ENCODE measurements at regions not wholly inside any gene's neighbourhood (a gene's known extent, or its start where the extent isn't known, plus 50 kb on each side); places are given as distances from the start of the nearest gene placed in this dataset.

DNA sequence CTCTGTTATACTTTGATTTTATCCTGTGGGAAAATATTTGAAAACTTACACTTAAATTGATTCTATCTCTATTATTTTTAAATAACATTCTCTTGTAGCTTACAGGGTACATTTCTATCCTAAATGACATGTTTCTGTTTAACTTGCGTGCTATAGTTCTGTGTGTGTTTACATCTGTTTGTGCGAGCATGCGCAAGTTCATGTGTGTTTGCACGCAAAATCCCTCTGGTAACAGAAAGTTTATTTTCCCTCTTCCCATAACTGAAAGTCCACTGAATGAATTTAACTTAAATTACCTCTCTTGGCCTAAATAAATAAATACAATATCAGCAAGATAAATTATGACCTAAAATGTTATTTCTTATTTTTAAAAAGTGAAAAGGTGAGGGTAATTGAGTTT is 117.3 kb upstream of the NEO1 start:
- no peak overlapping the region for H3K4me3 ChIP-seq (ENCODE audit: low read depth, low read length)
- no peak for DNase-seq (ENCODE audit: low read depth)
- TF ChIP-seq, protein P1, sequence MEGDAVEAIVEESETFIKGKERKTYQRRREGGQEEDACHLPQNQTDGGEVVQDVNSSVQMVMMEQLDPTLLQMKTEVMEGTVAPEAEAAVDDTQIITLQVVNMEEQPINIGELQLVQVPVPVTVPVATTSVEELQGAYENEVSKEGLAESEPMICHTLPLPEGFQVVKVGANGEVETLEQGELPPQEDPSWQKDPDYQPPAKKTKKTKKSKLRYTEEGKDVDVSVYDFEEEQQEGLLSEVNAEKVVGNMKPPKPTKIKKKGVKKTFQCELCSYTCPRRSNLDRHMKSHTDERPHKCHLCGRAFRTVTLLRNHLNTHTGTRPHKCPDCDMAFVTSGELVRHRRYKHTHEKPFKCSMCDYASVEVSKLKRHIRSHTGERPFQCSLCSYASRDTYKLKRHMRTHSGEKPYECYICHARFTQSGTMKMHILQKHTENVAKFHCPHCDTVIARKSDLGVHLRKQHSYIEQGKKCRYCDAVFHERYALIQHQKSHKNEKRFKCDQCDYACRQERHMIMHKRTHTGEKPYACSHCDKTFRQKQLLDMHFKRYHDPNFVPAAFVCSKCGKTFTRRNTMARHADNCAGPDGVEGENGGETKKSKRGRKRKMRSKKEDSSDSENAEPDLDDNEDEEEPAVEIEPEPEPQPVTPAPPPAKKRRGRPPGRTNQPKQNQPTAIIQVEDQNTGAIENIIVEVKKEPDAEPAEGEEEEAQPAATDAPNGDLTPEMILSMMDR (IDR thresholded peaks at IDR 0.05; ENCODE audit: control insufficient read depth, extremely low read depth, insufficient read depth), result no peak

DNA sequence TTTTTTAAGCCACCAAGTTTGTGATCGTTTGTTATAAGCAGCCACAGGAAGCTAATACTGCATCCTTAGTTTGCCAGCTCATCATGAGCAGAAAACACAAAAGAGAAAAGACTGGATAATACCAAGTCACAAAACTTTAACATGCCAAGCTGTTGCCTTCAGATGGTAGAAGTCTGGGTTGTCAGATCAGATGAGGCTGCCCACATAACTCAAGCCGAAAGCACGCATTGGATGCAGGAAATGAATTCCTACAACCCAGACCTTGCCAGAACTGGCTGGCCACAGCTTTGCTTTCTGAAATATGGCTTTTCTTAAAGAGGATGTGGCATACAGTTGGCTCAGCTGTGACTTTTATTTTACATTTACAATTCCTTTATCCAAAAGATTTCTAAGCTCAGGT is 118.3 kb upstream of the NEO1 start:
- TF ChIP-seq, protein P1 (IDR thresholded peaks at IDR 0.05; ENCODE audit: control insufficient read depth, extremely low read depth, insufficient read depth), result no peak
- H3K4me3 ChIP-seq (ENCODE audit: low read depth, low read length), result no peak overlapping the region
- no peak for DNase-seq (ENCODE audit: low read depth)

DNA sequence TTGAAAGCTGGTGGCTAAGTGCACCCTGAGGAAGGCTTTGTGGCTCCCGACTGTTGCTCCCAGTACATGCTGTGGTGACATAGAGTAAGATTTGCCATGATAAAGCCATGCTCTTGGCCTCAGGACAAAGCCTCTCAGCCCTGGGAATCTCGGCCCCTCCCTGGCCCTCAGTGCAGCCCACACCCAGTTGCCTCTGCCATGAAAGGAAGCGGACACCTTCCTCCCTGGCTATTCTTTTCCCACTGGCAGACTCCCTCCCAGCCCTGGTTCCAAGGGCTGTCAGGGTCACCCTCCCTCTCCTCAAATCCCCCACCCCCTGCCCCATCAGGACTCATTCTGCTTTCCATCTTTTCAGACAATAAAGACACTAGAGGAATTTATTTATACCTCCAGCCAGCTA is 119.8 kb upstream of the NEO1 start:
- TF ChIP-seq, protein P1 (IDR thresholded peaks at IDR 0.05; ENCODE audit: control insufficient read depth, extremely low read depth, insufficient read depth), result no peak
- DNase-seq (ENCODE audit: low read depth), result no peak
- H3K4me3 ChIP-seq (ENCODE audit: low read depth, low read length), result no peak overlapping the region

DNA sequence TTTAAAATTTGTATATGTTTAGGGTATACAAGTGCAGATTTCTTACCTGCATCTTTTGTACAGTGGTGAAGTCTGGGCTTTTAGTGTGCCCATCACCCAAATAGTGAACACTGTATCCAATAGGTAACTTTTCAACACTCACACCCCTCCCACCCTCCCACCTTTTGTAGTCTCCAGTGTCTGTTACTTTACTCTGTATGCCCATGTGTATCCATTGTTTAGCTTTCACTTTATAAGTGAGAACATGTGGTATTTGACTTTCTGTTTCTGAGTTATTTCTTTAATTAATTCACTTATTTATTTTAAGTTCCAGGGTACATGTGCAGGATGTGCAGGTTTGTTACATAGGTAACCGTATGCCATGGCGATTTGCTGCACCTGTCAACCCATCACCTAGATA is 124.8 kb upstream of the NEO1 start:
- no peak for DNase-seq (ENCODE audit: low read depth)
- H3K4me3 ChIP-seq (ENCODE audit: low read depth, low read length), result no peak overlapping the region
- TF ChIP-seq, protein P1 (IDR thresholded peaks at IDR 0.05; ENCODE audit: control insufficient read depth, extremely low read depth, insufficient read depth), result no peak

DNA sequence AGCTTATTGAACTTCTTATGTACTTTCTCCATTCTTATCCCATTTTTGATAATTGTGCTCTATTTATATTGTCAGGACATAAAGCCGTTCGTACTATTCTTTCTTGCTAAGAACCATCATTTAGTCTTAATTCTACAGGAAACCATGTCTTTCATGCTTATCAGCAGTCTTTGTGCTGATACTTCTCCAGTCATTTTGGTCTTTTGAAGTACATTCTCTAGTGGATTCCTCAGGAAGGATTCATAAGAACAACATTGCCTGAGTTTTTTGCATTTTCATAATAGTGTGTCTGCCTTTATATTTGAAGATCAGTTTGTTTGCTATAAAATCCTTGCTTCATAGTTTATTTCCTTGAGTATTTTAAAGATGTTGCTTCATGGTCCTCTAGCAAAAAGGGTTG is 126.6 kb upstream of the NEO1 start:
- no peak for DNase-seq (ENCODE audit: low read depth)
- TF ChIP-seq, protein P1 (IDR thresholded peaks at IDR 0.05; ENCODE audit: control insufficient read depth, extremely low read depth, insufficient read depth), result no peak
- no peak overlapping the region for H3K4me3 ChIP-seq (ENCODE audit: low read depth, low read length)

DNA sequence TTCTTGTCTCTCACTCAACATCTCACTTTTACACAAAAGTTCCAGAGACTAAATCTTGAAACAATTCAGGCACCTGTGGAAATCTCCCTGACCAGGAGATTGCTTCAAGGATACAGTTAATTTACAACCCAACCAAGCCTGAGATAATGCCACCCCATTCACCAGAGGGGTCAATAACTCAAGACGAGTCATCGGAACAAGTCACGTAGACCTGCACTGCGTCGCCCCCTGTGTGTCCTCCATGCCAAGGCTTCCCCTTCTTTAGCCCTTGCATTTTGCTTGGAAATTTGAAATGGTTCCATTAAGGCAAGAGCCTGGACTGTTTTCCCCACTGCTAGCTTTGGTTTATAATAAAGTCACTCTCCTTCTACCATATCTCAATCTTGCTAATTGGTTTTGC is 129.0 kb upstream of the NEO1 start:
- DNase-seq (ENCODE audit: low read depth), result no peak
- TF ChIP-seq, protein P1 (IDR thresholded peaks at IDR 0.05; ENCODE audit: control insufficient read depth, extremely low read depth, insufficient read depth), result no peak
- no peak overlapping the region for H3K4me3 ChIP-seq (ENCODE audit: low read depth, low read length)

DNA sequence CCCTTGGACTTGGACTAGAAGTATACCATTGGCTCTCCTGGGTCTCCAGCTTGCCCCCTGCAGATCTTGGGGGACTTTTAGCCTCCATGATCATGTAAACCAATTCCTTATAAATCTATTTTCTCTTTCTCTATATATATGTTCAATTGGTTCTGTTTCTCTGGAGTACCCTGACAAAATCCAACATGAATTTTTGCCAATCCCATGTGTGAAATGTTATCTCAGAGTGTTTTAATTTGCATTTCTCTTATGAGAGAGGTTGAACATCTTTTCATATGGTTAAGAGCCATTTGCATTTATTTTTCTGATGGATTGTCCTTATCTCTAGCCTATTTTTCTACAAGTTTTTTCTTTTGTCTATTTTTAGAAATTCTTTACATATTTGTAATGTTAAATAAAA is 131.7 kb upstream of the NEO1 start:
- TF ChIP-seq, protein P1 (IDR thresholded peaks at IDR 0.05; ENCODE audit: control insufficient read depth, extremely low read depth, insufficient read depth), result no peak
- DNase-seq (ENCODE audit: low read depth), result no peak
- H3K4me3 ChIP-seq (ENCODE audit: low read depth, low read length), result no peak overlapping the region

All from LNCaP clone FGC (cell line).